WTC11 (cell line): ENCODE measurements at regions not wholly inside any gene's neighbourhood (a gene's known extent, or its start where the extent isn't known, plus 50 kb on each side); places are given as distances from the start of the nearest gene placed in this dataset.

Experiments
- ATAC-seq: fragments of 200-7000 bp; cut with Tn5 transposase; 2 replicates; pipeline ENCODE4 v1.10.0; 2021; ENCODE audit warnings: mild to moderate bottlenecking, moderate library complexity
- CTCF ChIA-PET: fragments of 300-600 bp; sonication (Branson Sonifier 250); formaldehyde crosslinking; loops from one replicate; lab custom pipeline; 2021; ENCODE audit warnings: antibody characterized with exemption; lab: Charles Lee
- POLR2A ChIA-PET: fragments of 350-600 bp; sonication (Branson Sonifier 250); formaldehyde crosslinking; loops from one replicate; lab custom pipeline; 2021; ENCODE audit warnings: antibody characterized with exemption; lab: Charles Lee
- DNase-seq: peaks from one replicate; pipeline ENCODE4 v3.0.0; 2021; ENCODE audit warnings: low spot score
- H3K27ac Mint-ChIP-seq: 2 replicates; pipeline ENCODE4 v1.8.0; 2021; ENCODE audit warnings: mixed read lengths
- H3K27me3 Mint-ChIP-seq: 2 replicates; pipeline ENCODE4 v1.8.0; 2021; ENCODE audit warnings: low read depth, mild to moderate bottlenecking, moderate library complexity, mixed read lengths
- H3K36me3 Mint-ChIP-seq: 2 replicates; pipeline ENCODE4 v1.8.0; 2021; ENCODE audit warnings: mixed read lengths
- H3K4me1 Mint-ChIP-seq: 2 replicates; pipeline ENCODE4 v1.8.0; 2022; ENCODE audit warnings: mixed read lengths
- H3K4me3 Mint-ChIP-seq: 2 replicates; pipeline ENCODE4 v1.8.0; 2021; ENCODE audit warnings: mild to moderate bottlenecking, moderate library complexity, mixed read lengths
- H3K9me3 Mint-ChIP-seq: 2 replicates; pipeline ENCODE4 v1.8.0; 2021; ENCODE audit warnings: mixed read lengths
- ATF1 ChIP-seq: sonication (generic); formaldehyde crosslinking; IDR thresholded peaks from 2 replicates; pipeline ENCODE4 v1.8.1; 2023; ENCODE audit warnings: mild to moderate bottlenecking, moderate library complexity, missing genetic modification reagents
- ATF2 ChIP-seq: sonication (generic); formaldehyde crosslinking; IDR thresholded peaks from 2 replicates; pipeline ENCODE4 v1.8.1; 2022; ENCODE audit warnings: low read depth, missing genetic modification reagents, borderline replicate concordance
- CREB1 ChIP-seq: sonication (generic); formaldehyde crosslinking; IDR thresholded peaks from 2 replicates; pipeline ENCODE4 v1.8.0; 2023; ENCODE audit warnings: mild to moderate bottlenecking, missing genetic modification reagents
- E2F1 ChIP-seq: sonication (generic); formaldehyde crosslinking; IDR thresholded peaks from 2 replicates; pipeline ENCODE4 v1.8.0; 2022; ENCODE audit warnings: mild to moderate bottlenecking, missing genetic modification reagents
- EMX1 ChIP-seq: fragments of 250-450 bp; sonication (Bioruptor Pico); IDR thresholded peaks from 2 replicates; pipeline ENCODE4 v1.8.0; 2021; ENCODE audit warnings: mild to moderate bottlenecking
- FOXP4 ChIP-seq: sonication (generic); formaldehyde crosslinking; IDR thresholded peaks from 2 replicates; pipeline ENCODE4 v1.8.0; 2022; ENCODE audit warnings: mild to moderate bottlenecking, missing genetic modification reagents
- GABPB1 ChIP-seq: sonication (generic); formaldehyde crosslinking; IDR thresholded peaks from 2 replicates; pipeline ENCODE4 v1.8.1; 2023; ENCODE audit warnings: mild to moderate bottlenecking, missing genetic modification reagents
- GRHL2 ChIP-seq: fragments of 250-450 bp; sonication (Bioruptor Pico); IDR thresholded peaks from 2 replicates; pipeline ENCODE4 v1.8.0; 2022; ENCODE audit warnings: mild to moderate bottlenecking, moderate library complexity; ENCODE audit not compliant: insufficient replicate concordance, severe bottlenecking
- GTF2I ChIP-seq: fragments of 250-450 bp; sonication (Bioruptor Pico); conservative IDR thresholded peaks from 2 replicates; pipeline ENCODE4 v1.4.0; 2021; ENCODE audit warnings: mild to moderate bottlenecking
- IRF2 ChIP-seq: sonication (generic); formaldehyde crosslinking; IDR thresholded peaks from 2 replicates; pipeline ENCODE4 v1.8.0; 2022; ENCODE audit warnings: low read depth, missing genetic modification reagents, borderline replicate concordance
- JAZF1 ChIP-seq: fragments of 250-450 bp; sonication (Bioruptor Pico); IDR thresholded peaks from 2 replicates; pipeline ENCODE4 v1.9.0; 2021; ENCODE audit warnings: moderate library complexity, mild to moderate bottlenecking, inconsistent platforms
- KAT7 ChIP-seq: sonication (generic); formaldehyde crosslinking; IDR thresholded peaks from 2 replicates; pipeline ENCODE4 v1.8.1; 2023; ENCODE audit warnings: missing genetic modification reagents, mild to moderate bottlenecking, borderline replicate concordance
- OVOL2 ChIP-seq: fragments of 250-450 bp; sonication (Bioruptor Pico); IDR thresholded peaks from 2 replicates; pipeline ENCODE4 v1.9.0; 2021; ENCODE audit warnings: mild to moderate bottlenecking, borderline replicate concordance
- RELA ChIP-seq: sonication (generic); formaldehyde crosslinking; IDR thresholded peaks from 2 replicates; pipeline ENCODE4 v1.8.1; 2022; ENCODE audit warnings: missing genetic modification reagents, mild to moderate bottlenecking, borderline replicate concordance
- SOX15 ChIP-seq: fragments of 250-450 bp; sonication (Bioruptor Pico); IDR thresholded peaks from 2 replicates; pipeline ENCODE4 v1.9.0; 2021; ENCODE audit warnings: mild to moderate bottlenecking
- SP1 ChIP-seq: sonication (generic); formaldehyde crosslinking; conservative IDR thresholded peaks from 2 replicates; pipeline ENCODE4 v1.8.1; 2022; ENCODE audit warnings: missing genetic modification reagents
- TCF7 ChIP-seq: sonication (generic); formaldehyde crosslinking; IDR thresholded peaks from 2 replicates; pipeline ENCODE4 v1.8.0; 2022; ENCODE audit warnings: mild to moderate bottlenecking, low read depth, missing genetic modification reagents, moderate library complexity
- TEAD1 ChIP-seq: sonication (generic); formaldehyde crosslinking; IDR thresholded peaks from 2 replicates; pipeline ENCODE4 v1.8.0; 2022; ENCODE audit warnings: mild to moderate bottlenecking, missing genetic modification reagents
- TEAD4 ChIP-seq: sonication (generic); formaldehyde crosslinking; IDR thresholded peaks from 2 replicates; pipeline ENCODE4 v1.8.0; 2022; ENCODE audit warnings: mild to moderate bottlenecking, missing genetic modification reagents
- TP53 ChIP-seq: sonication (generic); formaldehyde crosslinking; IDR thresholded peaks from 2 replicates; pipeline ENCODE4 v1.8.1; 2023; ENCODE audit warnings: mild to moderate bottlenecking, missing genetic modification reagents
- ZNF138 ChIP-seq: sonication (generic); formaldehyde crosslinking; conservative IDR thresholded peaks from 2 replicates; pipeline ENCODE4 v1.8.1; 2022; ENCODE audit warnings: mild to moderate bottlenecking, moderate library complexity, missing genetic modification reagents
- ZNF281 ChIP-seq: sonication (generic); formaldehyde crosslinking; IDR thresholded peaks from 2 replicates; pipeline ENCODE4 v1.8.0; 2023; ENCODE audit warnings: mild to moderate bottlenecking, missing genetic modification reagents
- ZNF317 ChIP-seq: sonication (generic); formaldehyde crosslinking; IDR thresholded peaks from 2 replicates; pipeline ENCODE4 v1.8.1; 2023; ENCODE audit warnings: low read depth, mild to moderate bottlenecking, moderate library complexity, missing genetic modification reagents, borderline replicate concordance
- ZNF416 ChIP-seq: fragments of 250-450 bp; sonication (Bioruptor Pico); IDR thresholded peaks from 2 replicates; pipeline ENCODE4 v1.9.0; 2021; ENCODE audit warnings: mild to moderate bottlenecking, inconsistent platforms

- CTCF ChIA-PET: no interaction called here
- no peak for DNase-seq
- ATAC-seq: no peak
- POLR2A ChIA-PET: no interaction called here
- Mint-ChIP-seq H3K4me3 (no peak overlapping the region), H3K36me3 (peaks cover 87% of the 10 kb centered on the region), H3K4me1 (no peaks in the 10 kb centered on the region), H3K27me3 (peaks cover 20% of the 10 kb centered on the region), H3K27ac (no peak overlapping the region), H3K9me3 (peaks cover 91% of the 10 kb centered on the region)
- no peak for TF ChIP-seq SOX15 (CRISPR knock-in tag)
- no peak for TF ChIP-seq FOXP4 (CRISPR knock-in tag)
- TF ChIP-seq EMX1 (CRISPR knock-in tag): no peak
- TF ChIP-seq SP1 (CRISPR knock-in tag): no peak
Measured at GRCh38 chr10:130387936-130388580, 251.9 kb downstream of the GLRX3 start.

- Mint-ChIP-seq H3K36me3 (peaks cover 87% of the 10 kb centered on the region), H3K4me1 (no peaks in the 10 kb centered on the region), H3K27me3 (peaks cover 20% of the 10 kb centered on the region), H3K4me3 (no peak overlapping the region), H3K27ac (no peak overlapping the region), H3K9me3 (peaks cover 91% of the 10 kb centered on the region)
- ATAC-seq: no peak
- ChIA-PET POLR2A (no interaction called here), CTCF (no interaction called here)
- no peak for DNase-seq
- TF ChIP-seq E2F1 (CRISPR knock-in tag) (no peak), GABPB1 (no peak), KAT7 (no peak), OVOL2 (CRISPR knock-in tag) (no peak), ZNF138 (CRISPR knock-in tag) (no peak), ZNF281 (CRISPR knock-in tag) (no peak), ZNF416 (no peak), RELA (no peak), EMX1 (CRISPR knock-in tag) (no peak)
Measured at GRCh38 chr10:130388746-130389145, 252.6 kb downstream of the GLRX3 start.

- H3K9me3 Mint-ChIP-seq: peaks cover 91% of the 10 kb centered on the region
- CTCF ChIA-PET: no interaction called here
- H3K36me3 Mint-ChIP-seq: peaks cover 85% of the 10 kb centered on the region
Measured at GRCh38 chr10:130389906-130390305, 253.7 kb downstream of the GLRX3 start.

GRCh38 chr10:130392031-130392430, 255.8 kb downstream of the GLRX3 start:
- peaks cover 91% of the 10 kb centered on the region for H3K9me3 Mint-ChIP-seq
- DNase-seq (no peak), ATAC-seq (no peak)
- peaks cover 83% of the 10 kb centered on the region for H3K36me3 Mint-ChIP-seq
- H3K27ac Mint-ChIP-seq: no peak overlapping the region
- H3K4me1 Mint-ChIP-seq: no peaks in the 10 kb centered on the region
- TF ChIP-seq JAZF1 (CRISPR knock-in tag) (no peak), TEAD1 (CRISPR knock-in tag) (no peak), ZNF317 (no peak), GTF2I (CRISPR knock-in tag) (no peak), GRHL2 (no peak), TEAD4 (CRISPR knock-in tag) (no peak), IRF2 (no peak), ZNF138 (CRISPR knock-in tag) (no peak), TCF7 (CRISPR knock-in tag) (no peak), TP53 (CRISPR knock-in tag) (no peak), ATF2 (CRISPR knock-in tag) (no peak), ATF1 (no peak)
- peaks cover 21% of the 10 kb centered on the region for H3K27me3 Mint-ChIP-seq
- POLR2A ChIA-PET: no interaction called here
- no peak overlapping the region for H3K4me3 Mint-ChIP-seq
- CTCF ChIA-PET: no interaction called here

More at GRCh38 chr10:130389906-130390305, 253.7 kb downstream of the GLRX3 start:
- no peak for TF ChIP-seq CREB1 (CRISPR knock-in tag)
- no peak for TF ChIP-seq TCF7 (CRISPR knock-in tag)
- no peak for TF ChIP-seq TEAD4 (CRISPR knock-in tag)
- POLR2A ChIA-PET: no interaction called here
- ATAC-seq (no peak), DNase-seq (no peak)
- Mint-ChIP-seq H3K27me3 (peaks cover 20% of the 10 kb centered on the region), H3K4me1 (no peaks in the 10 kb centered on the region), H3K27ac (no peak overlapping the region), H3K4me3 (no peak overlapping the region)
